B cell (primary cell): ENCODE measurements at regions not wholly inside any gene's neighbourhood (a gene's known extent, or its start where the extent isn't known, plus 50 kb on each side); places are given as distances from the start of the nearest gene placed in this dataset.

Source experiments
- ATAC-seq: fragments of 200-7000 bp; cut with Tn5 transposase; one replicate; pipeline ENCODE4 v1.10.0; 2021; ENCODE audit warnings: low read depth, mild to moderate bottlenecking, moderate number of reproducible peaks, moderate library complexity
- CTCF ChIA-PET: fragments of 350-600 bp; sonication (Branson Sonifier 250); formaldehyde crosslinking; loops from one replicate; lab custom pipeline; 2021; ENCODE audit warnings: antibody characterized with exemption, inconsistent platforms; lab: Charles Lee
- POLR2A ChIA-PET: fragments of 350-600 bp; sonication (Branson Sonifier 250); formaldehyde crosslinking; loops from one replicate; lab custom pipeline; 2021; ENCODE audit warnings: antibody characterized with exemption; lab: Charles Lee
- DNase-seq: peaks from one replicate; pipeline ENCODE4 v3.0.0; 2013
- H2AFZ ChIP-seq: 2 replicates; pipeline ENCODE4 v1.6.1; 2012; ENCODE audit warnings: mild to moderate bottlenecking, low read depth, low read length; ENCODE audit not compliant: insufficient read depth, poor library complexity, severe bottlenecking
- H3K27ac ChIP-seq, 2 donors: 1 replicate in 1 of 2; 2 replicates in 1 of 2; pipeline ENCODE4 v1.5.1; 2012 to 2013; ENCODE audit warnings: low read length in 2 of 2, mild to moderate bottlenecking in 2 of 2, moderate library complexity in 1 of 2
- H3K27me3 ChIP-seq, 4 experiments: fragments of 200-600 bp in 1 of 4; sonication (generic) in 1 of 4; replicated peaks in 1 of 4; 1 replicate in 2 of 4; 2 replicates in 2 of 4; pipeline versions ENCODE4 v1.6.1 to v1.7.0; 2013 to 2016; ENCODE audit warnings: low read length in 3 of 4, mild to moderate bottlenecking in 2 of 4, mixed read lengths in 1 of 4, moderate library complexity in 1 of 4; ENCODE audit not compliant: insufficient read depth in 4 of 4, control insufficient read depth in 3 of 4; ENCODE audit errors: control extremely low read depth in 1 of 4
- H3K36me3 ChIP-seq, 2 experiments: replicated peaks in 1 of 2; 1 replicate in 1 of 2; 2 replicates in 1 of 2; pipeline versions ENCODE4 v1.6.1 to v1.7.1; 2013; ENCODE audit warnings: low read length in 1 of 2; ENCODE audit not compliant: insufficient read depth in 2 of 2, control insufficient read depth in 1 of 2; ENCODE audit errors: control extremely low read depth in 1 of 2, extremely low read depth in 1 of 2
- H3K4me1 ChIP-seq, 2 donors: fragments of 200-600 bp in 1 of 2; sonication (generic) in 1 of 2; 1 replicate in 1 of 2; 2 replicates in 1 of 2; pipeline versions ENCODE4 v1.5.1 to v1.6.1; 2013 to 2017; ENCODE audit warnings: low read length in 2 of 2; ENCODE audit not compliant: control insufficient read depth in 2 of 2, insufficient read depth in 2 of 2
- H3K4me2 ChIP-seq: replicated peaks from 2 replicates; pipeline ENCODE3; 2012; ENCODE audit warnings: mild to moderate bottlenecking, low read depth, low read length; ENCODE audit not compliant: poor library complexity, severe bottlenecking
- H3K4me3 ChIP-seq, 5 experiments: fragments of 200-600 bp in 1 of 5; sonication (generic) in 1 of 5; 1 replicate in 3 of 5; 2 replicates in 2 of 5; pipeline versions ENCODE4 v1.5.1 to v1.7.0; 2011 to 2016; ENCODE audit warnings: low read length in 4 of 5, mild to moderate bottlenecking in 4 of 5, low read depth in 2 of 5, control low read depth in 1 of 5, moderate library complexity in 1 of 5; ENCODE audit not compliant: insufficient read depth in 1 of 5; ENCODE audit errors: control extremely low read depth in 1 of 5, extremely low read depth in 1 of 5
- H3K79me2 ChIP-seq: fragments of 200-600 bp; sonication (generic); one replicate; pipeline ENCODE4 v1.6.0; 2016; ENCODE audit warnings: low read length; ENCODE audit not compliant: control insufficient read depth, insufficient read depth
- H3K9ac ChIP-seq: fragments of 200-600 bp; sonication (generic); 2 replicates; pipeline ENCODE4 v1.6.1; 2017; ENCODE audit warnings: mild to moderate bottlenecking, low read length, moderate library complexity
- H3K9me3 ChIP-seq, 3 donors: one replicate each; pipeline versions ENCODE4 v1.6.1 to v1.7.1; 2013; ENCODE audit warnings: low read length in 2 of 3; ENCODE audit not compliant: control insufficient read depth in 2 of 3, insufficient read depth in 1 of 3; ENCODE audit errors: control extremely low read depth in 1 of 3
- H4K20me1 ChIP-seq: 2 replicates; pipeline ENCODE4 v1.6.0; 2012; ENCODE audit warnings: mild to moderate bottlenecking, low read length; ENCODE audit not compliant: insufficient read depth, control insufficient read depth, poor library complexity, severe bottlenecking
- H3K27ac Mint-ChIP-seq: one replicate; pipeline ENCODE4 v1.8.0; 2021; ENCODE audit warnings: mixed read lengths
- H3K27me3 Mint-ChIP-seq: one replicate; pipeline ENCODE4 v1.8.0; 2021; ENCODE audit warnings: mixed read lengths
- H3K4me1 Mint-ChIP-seq: one replicate; pipeline ENCODE4 v1.8.0; 2021; ENCODE audit warnings: mixed read lengths
- H3K4me3 Mint-ChIP-seq: one replicate; pipeline ENCODE4 v1.8.0; 2021; ENCODE audit warnings: mixed read lengths
- H3K9me3 Mint-ChIP-seq: one replicate; pipeline ENCODE4 v1.8.0; 2022; ENCODE audit warnings: mixed read lengths; ENCODE audit not compliant: insufficient read depth
- EZH2 ChIP-seq: IDR thresholded peaks from 2 replicates; pipeline ENCODE4 v1.6.1; 2012; ENCODE audit warnings: borderline replicate concordance, low read depth, mild to moderate bottlenecking, moderate library complexity, low read length; ENCODE audit not compliant: insufficient read depth, poor library complexity, severe bottlenecking
- WGBS: methylation state at CpG from one replicate; pipeline ENCODE4 v1.1.5; 2013; ENCODE audit warnings: missing lambda C conversion rate; ENCODE audit not compliant: insufficient coverage; 5-methylcytosine and 5-hydroxymethylcytosine counted together
- intact Hi-C: fragments of 100-400 bp; cut with micrococcal nuclease; formaldehyde crosslinking; loops from one replicate; pipeline ENCODE4 v1.10.0; 2022
- TF ChIP-seq, protein P1 (sequence below): fragments of 200-600 bp; IDR thresholded peaks from one replicate; pipeline ENCODE4 v1.8.0; 2022; ENCODE audit warnings: antibody characterized with exemption, mild to moderate bottlenecking

DNA sequence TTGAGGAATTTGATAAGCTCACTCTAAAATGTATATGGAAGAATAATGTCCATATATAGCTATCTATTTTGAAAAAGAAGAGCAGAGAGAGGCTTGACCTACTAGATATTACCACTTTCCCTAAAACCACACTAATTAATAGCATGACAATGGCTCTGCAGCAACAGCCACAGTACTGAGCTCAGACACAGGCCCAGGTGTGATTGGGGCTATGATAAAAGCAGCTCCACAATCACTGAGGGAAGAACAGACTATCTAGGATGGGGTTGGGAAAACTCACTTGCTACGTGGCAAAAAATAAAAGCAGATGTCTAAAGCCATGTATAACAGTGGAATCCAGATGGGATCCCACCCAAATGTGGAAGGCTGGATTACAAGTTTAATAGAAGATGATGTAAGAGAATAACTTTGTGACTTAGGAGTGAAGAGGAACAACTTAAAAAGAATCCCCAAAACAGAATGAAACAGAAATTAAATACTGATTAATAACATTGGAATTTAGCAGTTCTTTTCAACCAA is 80.8 kb upstream of the RAB4A start:
- Histone ChIP-seq H3K27me3 (no peaks in the 10 kb centered on the region), H3K27ac (no peak overlapping the region), H3K9ac (no peak overlapping the region), H3K4me1 (no peaks in the 10 kb centered on the region), H2AFZ (no peak overlapping the region), H3K79me2 (no peaks in the 10 kb centered on the region), H3K4me2 (no peak overlapping the region), H3K9me3 (no peaks in the 10 kb centered on the region), H3K36me3 (no peaks in the 10 kb centered on the region), H3K4me3 (no peak overlapping the region), H4K20me1 (no peaks in the 10 kb centered on the region)
- DNase-seq, result no peak
- Mint-ChIP-seq H3K27ac (no peak overlapping the region), H3K4me1 (no peaks in the 10 kb centered on the region), H3K9me3 (no peaks in the 10 kb centered on the region), H3K27me3 (peaks cover 25% of the 10 kb centered on the region), H3K4me3 (no peak overlapping the region)
- no peak for TF ChIP-seq EZH2
- TF ChIP-seq, protein P1, sequence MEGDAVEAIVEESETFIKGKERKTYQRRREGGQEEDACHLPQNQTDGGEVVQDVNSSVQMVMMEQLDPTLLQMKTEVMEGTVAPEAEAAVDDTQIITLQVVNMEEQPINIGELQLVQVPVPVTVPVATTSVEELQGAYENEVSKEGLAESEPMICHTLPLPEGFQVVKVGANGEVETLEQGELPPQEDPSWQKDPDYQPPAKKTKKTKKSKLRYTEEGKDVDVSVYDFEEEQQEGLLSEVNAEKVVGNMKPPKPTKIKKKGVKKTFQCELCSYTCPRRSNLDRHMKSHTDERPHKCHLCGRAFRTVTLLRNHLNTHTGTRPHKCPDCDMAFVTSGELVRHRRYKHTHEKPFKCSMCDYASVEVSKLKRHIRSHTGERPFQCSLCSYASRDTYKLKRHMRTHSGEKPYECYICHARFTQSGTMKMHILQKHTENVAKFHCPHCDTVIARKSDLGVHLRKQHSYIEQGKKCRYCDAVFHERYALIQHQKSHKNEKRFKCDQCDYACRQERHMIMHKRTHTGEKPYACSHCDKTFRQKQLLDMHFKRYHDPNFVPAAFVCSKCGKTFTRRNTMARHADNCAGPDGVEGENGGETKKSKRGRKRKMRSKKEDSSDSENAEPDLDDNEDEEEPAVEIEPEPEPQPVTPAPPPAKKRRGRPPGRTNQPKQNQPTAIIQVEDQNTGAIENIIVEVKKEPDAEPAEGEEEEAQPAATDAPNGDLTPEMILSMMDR, result no peak
- no CpG with 5 or more reads among the region's 1 CpG for WGBS
- ATAC-seq, result no peak
- ChIA-PET POLR2A (no interaction called here), CTCF (no interaction called here)
- intact Hi-C loops, result no loop called here

DNA sequence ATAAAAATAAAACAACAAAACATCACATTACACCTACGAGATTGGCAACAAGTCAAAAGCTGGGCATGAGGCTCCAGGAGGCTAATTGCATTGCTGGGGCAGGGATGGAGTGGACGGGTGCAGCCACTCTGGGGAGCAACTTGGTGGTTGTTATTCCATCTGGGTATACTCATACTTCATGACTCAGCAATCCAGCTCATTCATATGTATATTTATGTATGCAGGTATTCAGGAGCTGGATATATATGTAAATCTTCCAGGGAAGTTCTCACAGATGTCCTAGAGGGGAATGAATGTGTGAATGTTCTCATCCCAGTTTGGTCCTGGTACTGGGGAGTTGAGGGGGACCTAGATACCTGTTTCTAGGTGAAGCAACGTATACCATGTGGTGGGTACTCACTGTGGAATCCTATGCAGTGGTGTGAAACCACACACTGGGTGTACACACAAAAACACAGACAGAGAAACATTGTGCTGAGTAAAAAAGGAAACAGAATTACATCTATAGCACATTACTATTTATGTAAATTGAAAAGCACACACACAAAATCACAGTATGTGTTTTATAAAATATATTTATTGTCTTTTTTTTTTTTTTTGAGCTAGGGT is 79.7 kb upstream of the RAB4A start:
- H3K27ac ChIP-seq, result no peak overlapping the region
- H3K4me1 ChIP-seq, result no peaks in the 10 kb centered on the region
- no peaks in the 10 kb centered on the region for H3K4me1 Mint-ChIP-seq
- H3K4me2 ChIP-seq, result no peak overlapping the region
- no peak overlapping the region for H3K9ac ChIP-seq
- TF ChIP-seq EZH2, result no peak
- TF ChIP-seq, protein P1, result no peak
- intact Hi-C loops, result no loop called here
- H3K27me3 Mint-ChIP-seq, result peaks cover 25% of the 10 kb centered on the region
- no CpG with 5 or more reads among the region's 3 CpGs for WGBS
- H2AFZ ChIP-seq, result no peak overlapping the region
- CTCF ChIA-PET, result no interaction called here
- DNase-seq, result no peak
- H3K9me3 ChIP-seq, result no peaks in the 10 kb centered on the region
- H3K27ac Mint-ChIP-seq, result no peak overlapping the region
- POLR2A ChIA-PET, result no interaction called here
- no peak overlapping the region for H3K4me3 Mint-ChIP-seq
- H3K4me3 ChIP-seq, result no peak overlapping the region
- H4K20me1 ChIP-seq, result no peaks in the 10 kb centered on the region
- no peaks in the 10 kb centered on the region for H3K79me2 ChIP-seq
- H3K27me3 ChIP-seq, result no peaks in the 10 kb centered on the region
- H3K9me3 Mint-ChIP-seq, result no peaks in the 10 kb centered on the region
- no peak for ATAC-seq
- H3K36me3 ChIP-seq, result no peaks in the 10 kb centered on the region
